ENCODE measurements at regions not wholly inside any gene's neighbourhood (a gene's known extent, or its start where the extent isn't known, plus 50 kb on each side); places are given as distances from the start of the nearest gene placed in this dataset.
"Not testable (repeated sequence)": the region's sequence is repeated elsewhere in the genome, so short reads cannot be mapped to it uniquely, and the experiment has no call there.

- TF ChIP-seq CTCF, POLR2A, POLR2AphosphoS5 (IDR thresholded peaks at IDR 0.05): not testable (repeated sequence)
Measured at GRCh38 chr1:175256246-175256645, 63.7 kb upstream of the KIAA0040 start.
